Trophoblast cell (in vitro differentiated cells and primary cell): ENCODE measurements at regions not wholly inside any gene's neighbourhood (a gene's known extent, or its start where the extent isn't known, plus 50 kb on each side); places are given as distances from the start of the nearest gene placed in this dataset.
"Not testable (repeated sequence)": the region's sequence is repeated elsewhere in the genome, so short reads cannot be mapped to it uniquely, and the experiment has no call there.

ENCODE experiments used
- DNase-seq, 2 donors: peaks; one replicate each; pipeline ENCODE4 v3.0.0-alpha.2; 2016
- H2AFZ ChIP-seq: 2 replicates; pipeline ENCODE4 v1.6.1; 2013; ENCODE audit warnings: low read length, moderate library complexity, mild to moderate bottlenecking; ENCODE audit not compliant: insufficient read depth, poor library complexity
- H2AK5ac ChIP-seq: 2 replicates; pipeline ENCODE4 v1.6.1; 2013; ENCODE audit warnings: mild to moderate bottlenecking, low read length
- H2BK120ac ChIP-seq: 2 replicates; pipeline ENCODE4 v1.6.1; 2013; ENCODE audit warnings: low read length, mild to moderate bottlenecking, moderate library complexity; ENCODE audit not compliant: insufficient read depth, poor library complexity
- H2BK12ac ChIP-seq: 2 replicates; pipeline ENCODE4 v1.6.1; 2013; ENCODE audit warnings: mild to moderate bottlenecking, low read length, moderate library complexity
- H2BK5ac ChIP-seq: 2 replicates; pipeline ENCODE4 v1.6.1; 2013; ENCODE audit warnings: low read length, low read depth, moderate library complexity, mild to moderate bottlenecking; ENCODE audit not compliant: poor library complexity
- H3K14ac ChIP-seq: 2 replicates; pipeline ENCODE4 v1.6.1; 2013; ENCODE audit warnings: mild to moderate bottlenecking, low read length
- H3K18ac ChIP-seq: 2 replicates; pipeline ENCODE4 v1.6.1; 2013; ENCODE audit warnings: mild to moderate bottlenecking, low read length
- H3K23ac ChIP-seq: 2 replicates; pipeline ENCODE4 v1.6.1; 2013; ENCODE audit warnings: low read length
- H3K27ac ChIP-seq: 2 replicates; pipeline ENCODE4 v1.5.1; 2013; ENCODE audit warnings: low read depth, mild to moderate bottlenecking, inconsistent platforms, low read length, moderate library complexity
- H3K27me3 ChIP-seq: 2 replicates; pipeline ENCODE4 v1.6.1; 2013; ENCODE audit warnings: inconsistent platforms, mild to moderate bottlenecking, low read length, moderate library complexity; ENCODE audit not compliant: insufficient read depth
- H3K36me3 ChIP-seq, 2 experiments: 1 replicate in 1 of 2; 2 replicates in 1 of 2; pipeline ENCODE4 v1.6.1; 2013; ENCODE audit warnings: low read length in 2 of 2, mild to moderate bottlenecking in 2 of 2, moderate library complexity in 1 of 2; ENCODE audit not compliant: insufficient read depth in 2 of 2, control insufficient read depth in 1 of 2
- H3K4ac ChIP-seq: 2 replicates; pipeline ENCODE4 v1.6.1; 2013; ENCODE audit warnings: low read depth, mild to moderate bottlenecking, low read length, moderate library complexity
- H3K4me1 ChIP-seq, 2 experiments: 1 replicate in 1 of 2; 2 replicates in 1 of 2; pipeline ENCODE4 v1.6.1; 2013; ENCODE audit warnings: low read length in 2 of 2, mild to moderate bottlenecking in 2 of 2, moderate library complexity in 1 of 2; ENCODE audit not compliant: insufficient read depth in 2 of 2, control insufficient read depth in 1 of 2
- H3K4me2 ChIP-seq: 2 replicates; pipeline ENCODE4 v1.6.1; 2013; ENCODE audit warnings: inconsistent platforms, mild to moderate bottlenecking, low read length, moderate library complexity
- H3K4me3 ChIP-seq: 2 replicates; pipeline ENCODE4 v1.5.1; 2013; ENCODE audit warnings: mild to moderate bottlenecking, low read depth, low read length, inconsistent platforms
- H3K79me1 ChIP-seq: one replicate; pipeline ENCODE4 v1.6.1; 2013; ENCODE audit warnings: low read length
- H3K79me2 ChIP-seq: 2 replicates; pipeline ENCODE4 v1.6.1; 2013; ENCODE audit warnings: low read length, mild to moderate bottlenecking; ENCODE audit not compliant: control insufficient read depth, insufficient read depth, poor library complexity
- H3K9ac ChIP-seq: 2 replicates; pipeline ENCODE4 v1.6.1; 2013; ENCODE audit warnings: mild to moderate bottlenecking, low read length
- H3K9me3 ChIP-seq: 2 replicates; pipeline ENCODE4 v1.6.1; 2013; ENCODE audit warnings: low read depth, mild to moderate bottlenecking, control low read depth, inconsistent platforms, low read length; ENCODE audit not compliant: insufficient read depth
- H4K12ac ChIP-seq: 2 replicates; pipeline ENCODE4 v1.6.1; 2013; ENCODE audit warnings: low read depth, mild to moderate bottlenecking, low read length, moderate library complexity
- H4K8ac ChIP-seq: 2 replicates; pipeline ENCODE4 v1.6.1; 2013; ENCODE audit warnings: low read depth, mild to moderate bottlenecking, low read length, moderate library complexity
- H4K91ac ChIP-seq: one replicate; pipeline ENCODE4 v1.6.1; 2013; ENCODE audit warnings: low read depth, mild to moderate bottlenecking, low read length, moderate library complexity
- WGBS: extraction: QIAGEN DNeasy Blood & Tissue Kit; methylation state at CpG from one replicate; pipeline ENCODE4 v1.1.7; 2013; ENCODE audit warnings: missing lambda C conversion rate; ENCODE audit not compliant: insufficient read length, insufficient coverage; ENCODE audit errors: extremely low coverage; 5-methylcytosine and 5-hydroxymethylcytosine counted together

- H2BK120ac ChIP-seq, H3K27me3 ChIP-seq, H3K36me3 ChIP-seq, H3K23ac ChIP-seq, H3K18ac ChIP-seq, H3K9me3 ChIP-seq, H3K27ac ChIP-seq, H4K91ac ChIP-seq, DNase-seq, H4K8ac ChIP-seq, H3K9ac ChIP-seq, H2BK12ac ChIP-seq, H2AFZ ChIP-seq, H3K14ac ChIP-seq, H3K79me2 ChIP-seq, H4K12ac ChIP-seq, H2BK5ac ChIP-seq, H3K4ac ChIP-seq, H3K4me2 ChIP-seq, H3K4me1 ChIP-seq, H2AK5ac ChIP-seq, H3K4me3 ChIP-seq, H3K79me1 ChIP-seq: not testable (repeated sequence)
- no CpG with 5 or more reads among the region's 5 CpGs for WGBS
Measured at GRCh38 chr2:91500978-91501310, 2809.5 kb downstream of the RPIA start.

GRCh38 chr2:91501481-91502080 lies 2810.1 kb downstream of the RPIA start:
- not testable (repeated sequence) for H2AK5ac ChIP-seq, H2BK120ac ChIP-seq, H3K79me2 ChIP-seq, H4K12ac ChIP-seq, H3K4me3 ChIP-seq, H3K79me1 ChIP-seq, H3K4me1 ChIP-seq, H2BK5ac ChIP-seq, H3K4ac ChIP-seq, H3K9me3 ChIP-seq, H3K4me2 ChIP-seq, H2AFZ ChIP-seq, H3K9ac ChIP-seq, H3K27ac ChIP-seq, H2BK12ac ChIP-seq, H3K27me3 ChIP-seq, H3K23ac ChIP-seq, H3K18ac ChIP-seq, DNase-seq, H3K36me3 ChIP-seq, H4K91ac ChIP-seq, H3K14ac ChIP-seq, H4K8ac ChIP-seq
- no CpG with 5 or more reads among the region's 17 CpGs for WGBS

- not testable (repeated sequence) for H3K27ac ChIP-seq, H3K14ac ChIP-seq, H3K4me1 ChIP-seq, H3K23ac ChIP-seq, H3K4ac ChIP-seq, H4K91ac ChIP-seq, H2AFZ ChIP-seq, H3K79me2 ChIP-seq, H2BK5ac ChIP-seq, H3K27me3 ChIP-seq, H4K12ac ChIP-seq, DNase-seq, H3K36me3 ChIP-seq, H2AK5ac ChIP-seq, H3K4me3 ChIP-seq, H3K79me1 ChIP-seq, H2BK12ac ChIP-seq, H3K9me3 ChIP-seq, H3K18ac ChIP-seq, H3K4me2 ChIP-seq, H4K8ac ChIP-seq, H2BK120ac ChIP-seq, H3K9ac ChIP-seq
- no CpG with 5 or more reads among the region's 8 CpGs for WGBS
Measured at GRCh38 chr2:91503572-91503958, 2812.1 kb downstream of the RPIA start.

- H3K14ac ChIP-seq, H2AFZ ChIP-seq, H3K4me2 ChIP-seq, H4K12ac ChIP-seq, H2BK120ac ChIP-seq, H3K9me3 ChIP-seq, H3K4me1 ChIP-seq, H3K27ac ChIP-seq, H2BK12ac ChIP-seq, H4K8ac ChIP-seq, H2BK5ac ChIP-seq, H3K79me2 ChIP-seq, H3K79me1 ChIP-seq, H4K91ac ChIP-seq, H3K9ac ChIP-seq, H3K4me3 ChIP-seq, H3K27me3 ChIP-seq, H3K4ac ChIP-seq, H3K36me3 ChIP-seq, H3K23ac ChIP-seq, DNase-seq, H2AK5ac ChIP-seq, H3K18ac ChIP-seq: not testable (repeated sequence)
- WGBS, result no CpG with 5 or more reads among the region's 13 CpGs
Measured at GRCh38 chr2:91503959-91504741, 2812.7 kb downstream of the RPIA start.
